Caco-2 (cell line): ENCODE measurements at regions not wholly inside any gene's neighbourhood (a gene's known extent, or its start where the extent isn't known, plus 50 kb on each side); places are given as distances from the start of the nearest gene placed in this dataset. TPM values are rescaled to one million over a fixed set of nuclear protein-coding genes. Genes with fewer than 3 reads are reported as not detected.
"Not testable (repeated sequence)": the region's sequence is repeated elsewhere in the genome, so short reads cannot be mapped to it uniquely, and the experiment has no call there.

Experiments
- BruUV-seq: library from RNA; stranded (reverse); fragments of 400-500 nt; replicated peaks from 2 replicates; lab custom pipeline; 2021; lab: Mats Ljungman, UMichigan
- CTCF ChIA-PET: fragments of 300-600 bp; sonication (Branson Sonifier 250); formaldehyde crosslinking; loops from one replicate; lab custom pipeline; 2022; ENCODE audit warnings: antibody characterized with exemption; lab: Charles Lee
- POLR2A ChIA-PET: fragments of 300-600 bp; sonication (Branson Sonifier 250); formaldehyde crosslinking; loops from one replicate; lab custom pipeline; 2022; ENCODE audit warnings: antibody characterized with exemption; lab: Charles Lee
- DNase-seq, 2 experiments: peaks; one replicate each; pipeline versions ENCODE4 v3.0.0 to v3.0.0-alpha.2; 2020 to 2022
- H3K27me3 ChIP-seq: replicated peaks from 2 replicates; pipeline ENCODE4 v1.6.0; 2011; ENCODE audit warnings: low read length; ENCODE audit not compliant: control insufficient read depth, insufficient read depth
- H3K36me3 ChIP-seq: 2 replicates; pipeline ENCODE4 v1.5.1; 2011; ENCODE audit warnings: low read length; ENCODE audit not compliant: control insufficient read depth, insufficient read depth
- H3K4me1 ChIP-seq: fragments of 250-450 bp; sonication (Bioruptor Pico); 2 replicates; pipeline ENCODE4 v1.5.1; 2020; ENCODE audit warnings: mild to moderate bottlenecking
- H3K4me3 ChIP-seq: 2 replicates; pipeline ENCODE4 v1.5.1; 2011; ENCODE audit warnings: low read depth, mild to moderate bottlenecking, control low read depth, low read length
- H3K9me3 ChIP-seq: fragments of 250-450 bp; sonication (Bioruptor Pico); 2 replicates; pipeline ENCODE4 v1.5.1; 2020; ENCODE audit warnings: mild to moderate bottlenecking, moderate library complexity
- H3K27ac Mint-ChIP-seq: one replicate; pipeline ENCODE4 v1.8.0; 2022; ENCODE audit warnings: mixed read lengths; ENCODE audit not compliant: unreplicated experiment
- H3K27me3 Mint-ChIP-seq: one replicate; pipeline ENCODE4 v1.8.0; 2022; ENCODE audit warnings: mixed read lengths; ENCODE audit not compliant: insufficient read depth, unreplicated experiment
- H3K36me3 Mint-ChIP-seq: one replicate; pipeline ENCODE4 v1.8.0; 2022; ENCODE audit warnings: mild to moderate bottlenecking, mixed read lengths; ENCODE audit not compliant: insufficient read depth, unreplicated experiment
- H3K4me1 Mint-ChIP-seq: one replicate; pipeline ENCODE4 v1.8.0; 2022; ENCODE audit warnings: low read depth, mixed read lengths; ENCODE audit not compliant: unreplicated experiment
- H3K4me3 Mint-ChIP-seq: one replicate; pipeline ENCODE4 v1.8.0; 2022; ENCODE audit warnings: mild to moderate bottlenecking, moderate library complexity, mixed read lengths; ENCODE audit not compliant: unreplicated experiment
- H3K9me3 Mint-ChIP-seq: one replicate; pipeline ENCODE4 v1.8.0; 2022; ENCODE audit warnings: mixed read lengths; ENCODE audit not compliant: unreplicated experiment
- intact Hi-C: fragments of 100-400 bp; cut with micrococcal nuclease; formaldehyde crosslinking; loops from one replicate; pipeline ENCODE4 v1.10.0; 2022; ENCODE audit not compliant: unreplicated experiment
- microRNA-seq: library from miRNA; unstranded; fragments of <30 nt; microRNA quantifications from one replicate; pipeline ENCODE4 v1.2.0, GENCODE V29; 2022
- TF ChIP-seq, protein P1 (sequence below), 2 experiments: fragments of 200-600 bp in 1 of 2; IDR thresholded peaks; 1 replicate in 1 of 2; 2 replicates in 1 of 2; pipeline versions ENCODE4 v1.5.1 to v1.8.0; 2011 to 2022; ENCODE audit warnings: antibody characterized with exemption in 1 of 2, control low read depth in 1 of 2, inconsistent platforms in 1 of 2, low read depth in 1 of 2, low read length in 1 of 2, mild to moderate bottlenecking in 1 of 2, moderate library complexity in 1 of 2; ENCODE audit not compliant: insufficient read depth in 1 of 2, severe bottlenecking in 1 of 2, unreplicated experiment in 1 of 2

- no peaks in the 10 kb centered on the region for H3K27me3 ChIP-seq
- H3K36me3 ChIP-seq: no peaks in the 10 kb centered on the region
- TF ChIP-seq, protein P1, sequence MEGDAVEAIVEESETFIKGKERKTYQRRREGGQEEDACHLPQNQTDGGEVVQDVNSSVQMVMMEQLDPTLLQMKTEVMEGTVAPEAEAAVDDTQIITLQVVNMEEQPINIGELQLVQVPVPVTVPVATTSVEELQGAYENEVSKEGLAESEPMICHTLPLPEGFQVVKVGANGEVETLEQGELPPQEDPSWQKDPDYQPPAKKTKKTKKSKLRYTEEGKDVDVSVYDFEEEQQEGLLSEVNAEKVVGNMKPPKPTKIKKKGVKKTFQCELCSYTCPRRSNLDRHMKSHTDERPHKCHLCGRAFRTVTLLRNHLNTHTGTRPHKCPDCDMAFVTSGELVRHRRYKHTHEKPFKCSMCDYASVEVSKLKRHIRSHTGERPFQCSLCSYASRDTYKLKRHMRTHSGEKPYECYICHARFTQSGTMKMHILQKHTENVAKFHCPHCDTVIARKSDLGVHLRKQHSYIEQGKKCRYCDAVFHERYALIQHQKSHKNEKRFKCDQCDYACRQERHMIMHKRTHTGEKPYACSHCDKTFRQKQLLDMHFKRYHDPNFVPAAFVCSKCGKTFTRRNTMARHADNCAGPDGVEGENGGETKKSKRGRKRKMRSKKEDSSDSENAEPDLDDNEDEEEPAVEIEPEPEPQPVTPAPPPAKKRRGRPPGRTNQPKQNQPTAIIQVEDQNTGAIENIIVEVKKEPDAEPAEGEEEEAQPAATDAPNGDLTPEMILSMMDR (IDR thresholded peaks at IDR 0.05; ENCODE audit: insufficient read depth in 1 of 2, low read depth in 1 of 2, low read length in 1 of 2, severe bottlenecking in 1 of 2, unreplicated experiment in 1 of 2): no peak
- H3K9me3 ChIP-seq: no peaks in the 10 kb centered on the region
- H3K4me3 ChIP-seq: no peak overlapping the region
- DNase-seq: no peak
- Mint-ChIP-seq H3K36me3 (peaks cover 5% of the 10 kb centered on the region), H3K9me3 (peaks cover 23% of the 10 kb centered on the region), H3K27me3 (peaks cover 7% of the 10 kb centered on the region), H3K4me1 (no peaks in the 10 kb centered on the region), H3K27ac (no peak overlapping the region), H3K4me3 (no peak overlapping the region)
- POLR2A ChIA-PET: no interaction called here
- no TSS peak for BruUV-seq
- CTCF ChIA-PET: interaction anchor here (0.6 kb wide), 1 partner anchor 78 kb away, joined by 4 read pairs; no protein-coding TSS in a partner anchor
- intact Hi-C loops: no loop called here
- no peaks in the 10 kb centered on the region for H3K4me1 ChIP-seq
Observed at GRCh38 chr16:5158494-5158893, 60.9 kb upstream of the EEF2KMT start.

GRCh38 chr16:5156486-5156885 lies 58.9 kb upstream of the EEF2KMT start:
- H3K4me3 Mint-ChIP-seq, DNase-seq, intact Hi-C loops, H3K27ac Mint-ChIP-seq, H3K27me3 Mint-ChIP-seq, H3K9me3 ChIP-seq, H3K4me3 ChIP-seq, H3K36me3 Mint-ChIP-seq, H3K36me3 ChIP-seq, H3K27me3 ChIP-seq, POLR2A ChIA-PET, H3K4me1 ChIP-seq, BruUV-seq, CTCF ChIA-PET, H3K4me1 Mint-ChIP-seq: not testable (repeated sequence)
- H3K9me3 Mint-ChIP-seq: peaks cover 14% of the 10 kb centered on the region

DNA sequence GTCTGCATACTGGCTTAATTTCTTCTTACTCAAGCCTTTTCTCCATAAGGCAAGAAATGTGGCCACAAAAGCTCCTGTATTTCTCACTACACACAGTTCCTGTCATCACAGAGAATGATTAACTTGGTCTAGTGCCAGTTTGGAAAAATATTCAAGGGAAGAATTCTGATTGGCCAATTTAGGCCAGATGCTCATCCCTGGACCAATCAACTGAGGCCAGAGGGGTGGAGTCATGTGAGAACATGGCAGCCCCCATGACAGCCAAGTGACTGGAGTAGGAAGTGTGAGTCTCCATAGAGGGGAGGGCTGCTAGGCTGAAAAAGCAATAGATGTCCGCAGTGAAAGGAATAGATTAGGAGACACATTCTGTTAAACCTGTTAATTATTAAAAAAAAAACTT lies 56.4 kb upstream of the EEF2KMT start:
- BruUV-seq, intact Hi-C loops, CTCF ChIA-PET, H3K9me3 Mint-ChIP-seq, H3K4me3 ChIP-seq, H3K27me3 ChIP-seq, H3K36me3 Mint-ChIP-seq, H3K4me1 Mint-ChIP-seq, H3K36me3 ChIP-seq, H3K4me1 ChIP-seq, H3K4me3 Mint-ChIP-seq, H3K9me3 ChIP-seq, H3K27ac Mint-ChIP-seq, POLR2A ChIA-PET: not testable (repeated sequence)
- peak in 1 of 2 experiments; percentile 10 for DNase-seq
- H3K27me3 Mint-ChIP-seq: peaks cover 12% of the 10 kb centered on the region

DNA sequence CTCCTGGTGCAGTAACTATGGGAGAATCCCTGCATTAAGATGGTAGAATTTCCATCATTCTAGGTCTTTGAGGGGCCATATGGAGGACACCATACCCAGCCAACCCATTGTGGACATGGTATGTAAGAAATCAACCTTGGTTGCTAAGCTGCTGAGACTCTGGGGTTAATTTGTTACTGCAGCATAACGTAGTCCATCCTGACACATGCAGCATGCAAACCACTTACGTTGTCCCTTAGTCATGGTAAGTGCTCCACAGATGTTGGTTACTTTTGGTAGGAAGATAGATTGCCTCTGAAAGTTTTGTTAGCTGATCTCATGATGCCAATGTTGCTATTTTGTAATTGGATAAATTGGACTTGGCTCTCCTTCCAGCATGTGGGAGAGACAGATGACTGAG lies 53.8 kb upstream of the EEF2KMT start:
- H3K4me3 Mint-ChIP-seq, H3K4me3 ChIP-seq, H3K36me3 Mint-ChIP-seq, H3K27me3 ChIP-seq, intact Hi-C loops, DNase-seq, CTCF ChIA-PET, BruUV-seq, H3K9me3 Mint-ChIP-seq, H3K27ac Mint-ChIP-seq, H3K4me1 Mint-ChIP-seq, H3K4me1 ChIP-seq, POLR2A ChIA-PET, H3K36me3 ChIP-seq, H3K9me3 ChIP-seq: not testable (repeated sequence)
- H3K27me3 Mint-ChIP-seq: peaks cover 14% of the 10 kb centered on the region

Small RNAs in the stretch of these regions (microRNA-seq; reads per million reads assigned to microRNA genes)
- not detected for gene MIR8065
